ENCODE measurements at regions not wholly inside any gene's neighbourhood (a gene's known extent, or its start where the extent isn't known, plus 50 kb on each side); places are given as distances from the start of the nearest gene placed in this dataset.
"Not testable (repeated sequence)": the region's sequence is repeated elsewhere in the genome, so short reads cannot be mapped to it uniquely, and the experiment has no call there.

GRCh38 chr15:67920524-67921240, 80.8 kb upstream of the RNU6-1 start:
- no peak for DNase-seq

GRCh38 chr15:67922106-67922675, 82.3 kb upstream of the RNU6-1 start:
- no peak for DNase-seq

- no peak for DNase-seq
Measured at GRCh38 chr15:67922971-67923945, 83.4 kb upstream of the RNU6-1 start.

GRCh38 chr15:67924359-67924974, 84.6 kb upstream of the RNU6-1 start:
- DNase-seq = no peak

- no peak for DNase-seq
Measured at GRCh38 chr15:67925182-67925581, 85.3 kb upstream of the RNU6-1 start.

- DNase-seq = no peak
Measured at GRCh38 chr15:67927501-67928168, 87.8 kb upstream of the RNU6-1 start.

GRCh38 chr15:67928666-67929065, 88.8 kb upstream of the RNU6-1 start:
- DNase-seq = no peak

GRCh38 chr15:67930720-67931119, 90.9 kb upstream of the RNU6-1 start:
- DNase-seq = no peak

- no peak for DNase-seq
Measured at GRCh38 chr15:67931861-67932260, 92.0 kb upstream of the RNU6-1 start.

- not testable (repeated sequence) for DNase-seq
Measured at GRCh38 chr15:67934126-67934525, 94.3 kb upstream of the RNU6-1 start.

- no peak for DNase-seq
Measured at GRCh38 chr15:67935244-67935643, 95.4 kb upstream of the RNU6-1 start.

- DNase-seq = no peak
Measured at GRCh38 chr15:67936258-67936657, 96.4 kb upstream of the RNU6-1 start.

GRCh38 chr15:67937153-67937761, 97.4 kb upstream of the RNU6-1 start:
- no peak for DNase-seq

- DNase-seq = not testable (repeated sequence)
Measured at GRCh38 chr15:67939179-67939578, 99.3 kb upstream of the RNU6-1 start.

- DNase-seq = not testable (repeated sequence)
Measured at GRCh38 chr15:67939588-67940323, 99.9 kb upstream of the RNU6-1 start.

- no peak for DNase-seq
Measured at GRCh38 chr15:67940324-67940719, 100.5 kb upstream of the RNU6-1 start.

- no peak for DNase-seq
Measured at GRCh38 chr15:67941648-67942310, 101.9 kb upstream of the RNU6-1 start.

GRCh38 chr15:67943475-67943874, 103.6 kb upstream of the RNU6-1 start:
- no peak for DNase-seq

- no peak for DNase-seq
Measured at GRCh38 chr15:67944010-67944641, 104.3 kb upstream of the RNU6-1 start.

GRCh38 chr15:67945131-67945530, 105.3 kb upstream of the RNU6-1 start:
- DNase-seq = no peak

All from NCI-H2029 treated with DMSO at 0.1 percent for 48 hours (cell line).